Chondrocyte (in vitro differentiated cells): ENCODE measurements at regions not wholly inside any gene's neighbourhood (a gene's known extent, or its start where the extent isn't known, plus 50 kb on each side); places are given as distances from the start of the nearest gene placed in this dataset.

ENCODE experiments used
- DNase-seq: peaks from one replicate; pipeline ENCODE4 v3.0.0; 2021; ENCODE audit warnings: mixed read lengths, low spot score
- H3K27ac Mint-ChIP-seq: one replicate; pipeline ENCODE4 v1.8.0; 2021; ENCODE audit warnings: mild to moderate bottlenecking, moderate library complexity, mixed read lengths; ENCODE audit not compliant: unreplicated experiment
- H3K27me3 Mint-ChIP-seq: 2 replicates; pipeline ENCODE4 v1.8.0; 2021; ENCODE audit warnings: low read depth, mixed read lengths
- H3K36me3 Mint-ChIP-seq: 2 replicates; pipeline ENCODE4 v1.8.0; 2021; ENCODE audit warnings: low read depth, mixed read lengths
- H3K4me1 Mint-ChIP-seq: 2 replicates; pipeline ENCODE4 v1.8.0; 2021; ENCODE audit warnings: low read depth, mild to moderate bottlenecking, mixed read lengths
- H3K4me3 Mint-ChIP-seq: one replicate; pipeline ENCODE4 v1.8.0; 2021; ENCODE audit warnings: mild to moderate bottlenecking, moderate library complexity, mixed read lengths; ENCODE audit not compliant: unreplicated experiment
- H3K9me3 Mint-ChIP-seq: 2 replicates; pipeline ENCODE4 v1.8.0; 2021; ENCODE audit warnings: low read depth, mixed read lengths
- TF ChIP-seq, protein P1 (sequence below): fragments of 200-600 bp; sonication (generic); IDR thresholded peaks from 2 replicates; pipeline ENCODE4 v1.5.0; 2021; ENCODE audit warnings: antibody characterized with exemption, mild to moderate bottlenecking, moderate library complexity

DNA sequence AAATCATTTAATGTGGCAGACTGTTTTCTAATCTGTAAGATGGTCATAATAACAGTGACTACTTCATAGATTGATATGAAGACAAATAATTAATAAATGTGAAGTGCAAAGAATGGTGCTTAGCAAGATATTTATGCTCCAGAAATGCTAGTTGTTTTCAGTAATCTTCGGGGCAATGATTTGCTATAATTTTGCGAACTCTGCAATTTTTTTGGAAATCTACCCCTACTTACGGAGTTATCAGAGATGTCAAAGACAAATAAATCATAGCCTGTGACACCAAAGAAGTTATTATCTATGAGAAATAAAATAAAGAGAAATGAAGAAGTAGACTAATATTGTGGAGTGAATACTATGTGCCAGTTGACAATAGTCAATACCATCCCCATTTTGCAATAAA lies 634.1 kb upstream of the LRRC4C start:
- TF ChIP-seq, protein P1, sequence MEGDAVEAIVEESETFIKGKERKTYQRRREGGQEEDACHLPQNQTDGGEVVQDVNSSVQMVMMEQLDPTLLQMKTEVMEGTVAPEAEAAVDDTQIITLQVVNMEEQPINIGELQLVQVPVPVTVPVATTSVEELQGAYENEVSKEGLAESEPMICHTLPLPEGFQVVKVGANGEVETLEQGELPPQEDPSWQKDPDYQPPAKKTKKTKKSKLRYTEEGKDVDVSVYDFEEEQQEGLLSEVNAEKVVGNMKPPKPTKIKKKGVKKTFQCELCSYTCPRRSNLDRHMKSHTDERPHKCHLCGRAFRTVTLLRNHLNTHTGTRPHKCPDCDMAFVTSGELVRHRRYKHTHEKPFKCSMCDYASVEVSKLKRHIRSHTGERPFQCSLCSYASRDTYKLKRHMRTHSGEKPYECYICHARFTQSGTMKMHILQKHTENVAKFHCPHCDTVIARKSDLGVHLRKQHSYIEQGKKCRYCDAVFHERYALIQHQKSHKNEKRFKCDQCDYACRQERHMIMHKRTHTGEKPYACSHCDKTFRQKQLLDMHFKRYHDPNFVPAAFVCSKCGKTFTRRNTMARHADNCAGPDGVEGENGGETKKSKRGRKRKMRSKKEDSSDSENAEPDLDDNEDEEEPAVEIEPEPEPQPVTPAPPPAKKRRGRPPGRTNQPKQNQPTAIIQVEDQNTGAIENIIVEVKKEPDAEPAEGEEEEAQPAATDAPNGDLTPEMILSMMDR = no peak
- no peak overlapping the region for H3K4me3 Mint-ChIP-seq
- no peak for DNase-seq
- H3K36me3 Mint-ChIP-seq = no peaks in the 10 kb centered on the region
- no peaks in the 10 kb centered on the region for H3K27me3 Mint-ChIP-seq
- H3K27ac Mint-ChIP-seq = no peak overlapping the region
- H3K9me3 Mint-ChIP-seq = peaks cover 17% of the 10 kb centered on the region
- H3K4me1 Mint-ChIP-seq = no peaks in the 10 kb centered on the region

DNA sequence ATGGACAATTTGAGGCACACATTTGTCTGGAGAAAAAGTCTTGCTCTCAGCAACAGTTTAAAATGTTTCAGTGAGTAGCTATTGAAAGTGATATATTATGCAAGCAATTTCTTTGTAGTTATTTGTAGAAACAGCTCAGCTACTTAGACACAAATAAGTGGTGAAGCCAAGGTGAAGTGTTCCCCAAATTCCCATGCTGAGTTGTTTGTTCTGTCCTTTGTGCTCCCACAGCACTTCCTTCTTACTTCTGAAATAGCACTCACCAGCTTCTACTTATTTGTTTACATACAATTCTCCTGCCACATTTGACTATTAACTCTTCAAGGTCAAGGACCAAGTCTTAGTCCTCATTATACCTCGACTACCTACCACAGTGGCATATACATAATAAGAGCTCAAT lies 638.6 kb upstream of the LRRC4C start:
- peaks cover 12% of the 10 kb centered on the region for H3K9me3 Mint-ChIP-seq
- no peak overlapping the region for H3K4me3 Mint-ChIP-seq
- no peak overlapping the region for H3K27ac Mint-ChIP-seq
- H3K27me3 Mint-ChIP-seq = no peaks in the 10 kb centered on the region
- H3K4me1 Mint-ChIP-seq = no peaks in the 10 kb centered on the region
- DNase-seq = no peak
- no peaks in the 10 kb centered on the region for H3K36me3 Mint-ChIP-seq
- TF ChIP-seq, protein P1 = no peak

DNA sequence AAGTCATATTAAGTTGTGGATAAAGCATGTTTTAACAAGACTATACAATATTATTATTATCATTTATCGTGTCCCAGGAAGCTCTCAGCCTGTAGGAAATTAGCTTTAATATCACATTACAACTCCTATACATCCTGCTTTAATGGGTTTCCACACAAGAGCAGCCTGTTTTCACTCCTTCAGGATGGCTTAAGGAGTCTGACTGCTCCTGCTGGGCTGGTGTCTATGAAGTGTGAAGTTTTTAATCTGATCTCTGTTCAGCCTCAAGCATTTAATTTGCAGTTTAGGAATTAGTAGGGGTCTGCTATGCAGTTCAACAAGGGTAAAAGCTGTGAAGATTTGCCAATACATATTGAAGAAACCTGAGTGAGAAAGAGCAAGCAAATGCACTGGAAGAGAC lies 653.4 kb upstream of the LRRC4C start:
- TF ChIP-seq, protein P1 = no peak
- Mint-ChIP-seq H3K4me3 (no peak overlapping the region), H3K27ac (no peak overlapping the region), H3K27me3 (no peaks in the 10 kb centered on the region), H3K36me3 (no peaks in the 10 kb centered on the region), H3K9me3 (peaks cover 12% of the 10 kb centered on the region), H3K4me1 (no peaks in the 10 kb centered on the region)
- DNase-seq = no peak

DNA sequence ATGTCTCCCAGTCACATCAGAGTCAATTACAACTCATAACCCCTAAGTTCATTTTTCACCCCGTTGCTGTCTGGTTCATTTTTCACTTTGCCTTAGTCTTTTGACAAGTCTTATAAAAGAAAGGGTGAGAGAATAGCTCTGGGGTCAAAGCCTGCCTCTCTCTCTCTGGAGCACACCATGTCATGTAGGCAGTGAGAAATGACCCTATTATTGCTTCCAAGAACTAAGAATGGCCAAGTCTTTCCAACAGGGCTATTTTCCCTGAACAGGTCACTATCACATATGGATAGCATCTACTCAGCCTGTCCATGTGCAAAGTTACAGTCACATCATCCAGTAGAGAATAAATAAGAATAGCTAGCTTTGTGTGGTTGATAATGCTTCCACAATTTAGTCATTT lies 655.5 kb upstream of the LRRC4C start:
- peaks cover 7% of the 10 kb centered on the region for H3K9me3 Mint-ChIP-seq
- H3K4me1 Mint-ChIP-seq = no peaks in the 10 kb centered on the region
- no peaks in the 10 kb centered on the region for H3K27me3 Mint-ChIP-seq
- no peaks in the 10 kb centered on the region for H3K36me3 Mint-ChIP-seq
- DNase-seq = no peak
- H3K4me3 Mint-ChIP-seq = no peak overlapping the region
- no peak overlapping the region for H3K27ac Mint-ChIP-seq
- TF ChIP-seq, protein P1 = no peak

DNA sequence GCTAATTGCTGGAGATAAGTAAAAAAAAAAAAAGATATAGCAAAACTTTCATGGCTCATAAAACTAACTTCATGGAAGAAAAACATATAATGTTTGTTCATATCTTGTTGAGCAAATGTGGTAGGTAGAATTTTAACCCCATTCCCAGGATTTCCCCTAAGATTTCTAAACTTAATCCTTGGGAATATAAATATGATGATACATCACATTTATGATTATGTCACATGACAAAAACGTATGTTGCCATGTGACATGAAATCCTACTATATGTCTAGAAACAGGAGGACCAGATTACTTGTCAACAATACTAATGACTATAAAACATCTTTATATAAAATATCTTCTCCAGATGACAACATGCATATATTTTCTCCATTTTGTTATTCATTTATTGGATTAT lies 679.0 kb upstream of the LRRC4C start:
- DNase-seq = no peak
- H3K27me3 Mint-ChIP-seq = no peaks in the 10 kb centered on the region
- no peak overlapping the region for H3K27ac Mint-ChIP-seq
- H3K36me3 Mint-ChIP-seq = no peaks in the 10 kb centered on the region
- no peaks in the 10 kb centered on the region for H3K4me1 Mint-ChIP-seq
- no peak overlapping the region for H3K4me3 Mint-ChIP-seq
- peaks cover 10% of the 10 kb centered on the region for H3K9me3 Mint-ChIP-seq
- TF ChIP-seq, protein P1 = no peak
